Upper lobe of left lung (tissue), 6 donors: ENCODE measurements at regions not wholly inside any gene's neighbourhood (a gene's known extent, or its start where the extent isn't known, plus 50 kb on each side); places are given as distances from the start of the nearest gene placed in this dataset.

Experiments used
- ATAC-seq, 2 donors: fragments of 200-7000 bp; cut with Tn5 transposase; one replicate each; pipeline ENCODE4 v1.9.1; 2022; ENCODE audit warnings: mild to moderate bottlenecking in 2 of 2, moderate library complexity in 2 of 2; ENCODE audit not compliant: low FRiP score in 2 of 2
- DNase-seq, 2 donors: peaks; one replicate each; pipeline ENCODE4 v3.0.0-alpha.2; 2019 to 2020
- H3K27ac ChIP-seq, 4 donors: fragments of 200-600 bp; sonication (generic); one replicate each; pipeline ENCODE4 v1.5.1; 2016 to 2019
- H3K27me3 ChIP-seq, 4 donors: fragments of 200-600 bp; sonication (generic); one replicate each; pipeline ENCODE4 v1.5.1; 2017 to 2019
- H3K36me3 ChIP-seq, 4 donors: fragments of 200-600 bp; sonication (generic); one replicate each; pipeline ENCODE4 v1.5.1; 2016 to 2019
- H3K4me1 ChIP-seq, 4 donors: fragments of 200-600 bp; sonication (generic); one replicate each; pipeline ENCODE4 v1.5.1; 2018 to 2019
- H3K4me3 ChIP-seq, 4 donors: fragments of 200-600 bp; sonication (generic); one replicate each; pipeline ENCODE4 v1.5.1; 2017 to 2019; ENCODE audit warnings: mild to moderate bottlenecking in 2 of 4, moderate library complexity in 1 of 4
- H3K9me3 ChIP-seq, 4 donors: fragments of 200-600 bp; sonication (generic); one replicate each; pipeline ENCODE4 v1.5.1; 2018 to 2019
- EP300 ChIP-seq, 4 donors: sonication (generic); formaldehyde crosslinking; IDR thresholded peaks; one replicate each; pipeline ENCODE4 v1.5.1; 2017; ENCODE audit warnings: antibody characterized with exemption in 4 of 4, control low read depth in 2 of 4
- POLR2A ChIP-seq, 4 donors: fragments of 450-650 bp; IDR thresholded peaks; one replicate each; pipeline ENCODE4 v1.5.1; 2016 to 2017; ENCODE audit warnings: antibody characterized with exemption in 4 of 4, mild to moderate bottlenecking in 2 of 4
- POLR2AphosphoS5 ChIP-seq, 2 donors: sonication (generic); formaldehyde crosslinking; IDR thresholded peaks; one replicate each; pipeline ENCODE4 v1.5.1; 2017; ENCODE audit warnings: antibody characterized with exemption in 2 of 2
- WGBS, 2 donors: methylation state at CpG; one replicate each; pipeline ENCODE4 v1.1.5; 2017 to 2018; 5-methylcytosine and 5-hydroxymethylcytosine counted together
- TF ChIP-seq, protein P1 (sequence below), 6 experiments: fragments of 450-650 bp in 4 of 6; fragments of 200-600 bp in 2 of 6; sonication (generic) in 2 of 6; IDR thresholded peaks; one replicate each; pipeline ENCODE4 v1.5.1; 2016 to 2019; ENCODE audit warnings: antibody characterized with exemption in 6 of 6
- donor health status: DM: no; HTN: no; CAD: no; lungs with moderate emphysema.
- donor health status: DM: no; HTN: yes; CAD: no; lungs with severe emphysema.

GRCh38 chr6:66900133-66901083, 1193.4 kb upstream of the EYS start:
- WGBS, 2 donors = 75 to 77% methylated on average over 8 of the region's 8 CpGs
- ATAC-seq (no peak), DNase-seq (no peak)
- Histone ChIP-seq H3K4me3 (no peak overlapping the region), H3K9me3 (peaks cover 0 to 8% (median 4%) of the 10 kb centered on the region in 4 donors), H3K27ac (no peak overlapping the region), H3K4me1 (no peaks in the 10 kb centered on the region), H3K36me3 (no peaks in the 10 kb centered on the region), H3K27me3 (no peaks in the 10 kb centered on the region)
- TF ChIP-seq, protein P1, sequence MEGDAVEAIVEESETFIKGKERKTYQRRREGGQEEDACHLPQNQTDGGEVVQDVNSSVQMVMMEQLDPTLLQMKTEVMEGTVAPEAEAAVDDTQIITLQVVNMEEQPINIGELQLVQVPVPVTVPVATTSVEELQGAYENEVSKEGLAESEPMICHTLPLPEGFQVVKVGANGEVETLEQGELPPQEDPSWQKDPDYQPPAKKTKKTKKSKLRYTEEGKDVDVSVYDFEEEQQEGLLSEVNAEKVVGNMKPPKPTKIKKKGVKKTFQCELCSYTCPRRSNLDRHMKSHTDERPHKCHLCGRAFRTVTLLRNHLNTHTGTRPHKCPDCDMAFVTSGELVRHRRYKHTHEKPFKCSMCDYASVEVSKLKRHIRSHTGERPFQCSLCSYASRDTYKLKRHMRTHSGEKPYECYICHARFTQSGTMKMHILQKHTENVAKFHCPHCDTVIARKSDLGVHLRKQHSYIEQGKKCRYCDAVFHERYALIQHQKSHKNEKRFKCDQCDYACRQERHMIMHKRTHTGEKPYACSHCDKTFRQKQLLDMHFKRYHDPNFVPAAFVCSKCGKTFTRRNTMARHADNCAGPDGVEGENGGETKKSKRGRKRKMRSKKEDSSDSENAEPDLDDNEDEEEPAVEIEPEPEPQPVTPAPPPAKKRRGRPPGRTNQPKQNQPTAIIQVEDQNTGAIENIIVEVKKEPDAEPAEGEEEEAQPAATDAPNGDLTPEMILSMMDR (IDR thresholded peaks at IDR 0.05) = no peak
- no peak for TF ChIP-seq EP300 (IDR thresholded peaks at IDR 0.05)
- TF ChIP-seq POLR2AphosphoS5 (IDR thresholded peaks at IDR 0.05) = no peak

GRCh38 chr6:66897576-66897975, 1190.5 kb upstream of the EYS start:
- Histone ChIP-seq H3K27ac (no peak overlapping the region), H3K4me1 (no peaks in the 10 kb centered on the region), H3K9me3 (peaks cover 0 to 8% (median 4%) of the 10 kb centered on the region in 4 donors), H3K4me3 (no peak overlapping the region), H3K36me3 (no peaks in the 10 kb centered on the region), H3K27me3 (no peaks in the 10 kb centered on the region)
- DNase-seq = no peak
- TF ChIP-seq EP300 (IDR thresholded peaks at IDR 0.05) (no peak), POLR2A (IDR thresholded peaks at IDR 0.05) (no peak), POLR2AphosphoS5 (IDR thresholded peaks at IDR 0.05) (no peak)
- TF ChIP-seq, protein P1 (IDR thresholded peaks at IDR 0.05) = no peak
- ATAC-seq = peak in 1 of 2 donors; percentile 40
- WGBS, 2 donors = 74 to 82% methylated on average over 2 of the region's 2 CpGs

GRCh38 chr6:66896415-66896814, 1189.4 kb upstream of the EYS start:
- ATAC-seq = no peak
- no peaks in the 10 kb centered on the region for H3K36me3 ChIP-seq
- no peak for DNase-seq
- no peak overlapping the region for H3K4me3 ChIP-seq
- WGBS, 2 donors = 81 to 86% methylated on average over 5 of the region's 5 CpGs
- TF ChIP-seq POLR2AphosphoS5 (IDR thresholded peaks at IDR 0.05) (no peak), EP300 (IDR thresholded peaks at IDR 0.05) (no peak)
- no peaks in the 10 kb centered on the region for H3K27me3 ChIP-seq
- no peaks in the 10 kb centered on the region for H3K4me1 ChIP-seq
- peaks cover 0 to 8% (median 4%) of the 10 kb centered on the region in 4 donors for H3K9me3 ChIP-seq
- no peak overlapping the region for H3K27ac ChIP-seq

- no peaks in the 10 kb centered on the region for H3K36me3 ChIP-seq
- TF ChIP-seq POLR2A (IDR thresholded peaks at IDR 0.05) (no peak), EP300 (IDR thresholded peaks at IDR 0.05) (no peak), POLR2AphosphoS5 (IDR thresholded peaks at IDR 0.05) (no peak)
- TF ChIP-seq, protein P1 (IDR thresholded peaks at IDR 0.05) = no peak
- no peak for ATAC-seq
- DNase-seq = no peak
- no peaks in the 10 kb centered on the region for H3K4me1 ChIP-seq
- H3K27ac ChIP-seq = no peak overlapping the region
- H3K27me3 ChIP-seq = no peaks in the 10 kb centered on the region
- WGBS, 2 donors = 90 to 93% methylated on average over 1 of the region's 1 CpG
- H3K9me3 ChIP-seq = peaks cover 0 to 13% (median 7%) of the 10 kb centered on the region in 4 donors
- H3K4me3 ChIP-seq = no peak overlapping the region
Observed at GRCh38 chr6:66883453-66883852, 1176.4 kb upstream of the EYS start.

DNA sequence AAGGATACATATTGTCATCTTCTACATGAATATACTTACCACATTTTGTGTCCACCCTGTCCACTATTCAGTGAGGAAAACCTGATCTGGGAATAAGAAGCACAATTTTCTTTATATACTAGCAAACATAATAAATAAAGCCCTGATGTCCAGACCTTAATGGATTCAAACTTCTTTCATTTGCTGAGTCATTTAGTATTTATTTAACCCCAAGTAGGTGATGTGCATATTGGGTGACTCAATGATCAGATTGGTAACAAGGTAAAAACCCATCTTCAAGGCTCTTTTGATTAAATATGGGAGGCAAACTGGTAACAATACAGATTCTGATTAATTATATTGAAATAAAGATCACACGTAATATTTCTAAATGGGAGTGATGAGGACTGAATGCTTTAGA, 1159.8 kb upstream of the EYS start:
- 88 to 96% methylated on average over 1 of the region's 1 CpG for WGBS, 2 donors
- Histone ChIP-seq H3K36me3 (no peaks in the 10 kb centered on the region), H3K4me3 (no peak overlapping the region), H3K27ac (no peak overlapping the region), H3K27me3 (no peaks in the 10 kb centered on the region), H3K4me1 (no peaks in the 10 kb centered on the region), H3K9me3 (no peaks in the 10 kb centered on the region)
- TF ChIP-seq POLR2AphosphoS5 (IDR thresholded peaks at IDR 0.05) = no peak
- TF ChIP-seq EP300 (IDR thresholded peaks at IDR 0.05) = no peak
- no peak for TF ChIP-seq POLR2A (IDR thresholded peaks at IDR 0.05)
- TF ChIP-seq, protein P1 (IDR thresholded peaks at IDR 0.05) = no peak
- ATAC-seq (no peak), DNase-seq (no peak)
